ENCODE measurements at regions not wholly inside any gene's neighbourhood (a gene's known extent, or its start where the extent isn't known, plus 50 kb on each side); places are given as distances from the start of the nearest gene placed in this dataset.
A peak's percentile ranks its signal among the peaks of the same experiment; 100 is the strongest.

DNA sequence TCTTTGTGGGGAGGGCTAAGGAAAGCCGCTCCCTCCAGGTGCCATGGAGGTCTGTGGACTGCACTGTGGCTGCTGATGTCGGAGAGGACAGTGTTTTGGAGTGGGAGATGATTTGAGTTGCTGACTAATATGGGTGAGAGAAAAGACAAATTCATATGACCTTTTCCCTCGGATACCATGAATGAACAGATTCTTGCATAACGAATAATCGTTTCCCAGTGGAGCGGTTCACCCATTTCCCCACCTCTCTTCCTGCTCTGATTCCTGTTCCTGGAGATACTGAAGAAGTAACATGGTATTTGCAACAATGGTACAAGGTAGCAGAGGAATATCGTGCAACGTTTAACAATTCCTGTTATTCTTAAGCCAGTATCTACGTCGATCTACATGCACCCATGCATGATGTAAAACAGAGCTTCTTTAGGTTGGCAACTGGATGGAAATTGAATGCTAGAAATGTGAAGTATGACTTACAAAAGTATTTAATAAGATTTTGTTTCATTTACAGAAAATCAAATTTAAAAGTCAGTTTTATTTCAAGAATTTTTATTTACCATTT, 227.1 kb downstream of the TOMM20 start:
- CTCF ChIA-PET = no interaction called here

DNA sequence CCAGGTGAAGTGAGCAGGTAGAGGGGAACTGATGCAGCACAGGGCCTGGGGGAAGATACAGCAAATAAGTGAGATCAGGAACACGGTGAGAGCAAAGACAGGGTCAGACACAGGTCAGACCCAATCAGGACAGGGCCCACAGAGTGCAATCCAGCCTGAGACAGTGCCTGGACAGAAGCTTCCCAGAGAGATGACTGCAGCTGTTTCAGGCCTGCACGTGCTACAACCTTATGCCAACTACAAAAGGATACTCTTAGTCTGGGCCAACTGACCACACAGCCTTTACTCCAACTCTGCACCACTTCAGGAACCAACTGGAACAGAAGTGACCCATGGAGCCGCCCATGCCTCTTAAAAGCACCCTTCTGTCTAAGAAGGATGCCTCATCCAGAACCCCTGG, 228.0 kb downstream of the TOMM20 start:
- H4K20me1 ChIP-seq (ENCODE audit: insufficient read depth) = no peaks in the 10 kb centered on the region
- no peaks in the 10 kb centered on the region for H3K27me3 ChIP-seq (ENCODE audit: insufficient read depth)
- no peak overlapping the region for H3K4me3 ChIP-seq (ENCODE audit: low read depth in 2 of 2, low read length in 1 of 2)
- no peaks in the 10 kb centered on the region for H3K9me2 ChIP-seq
- POLR2A ChIA-PET = no interaction called here
- H3K4me1 ChIP-seq (ENCODE audit: control insufficient read depth in 1 of 2, insufficient read depth in 2 of 2, low read depth in 1 of 2, low read length in 1 of 2) = peaks cover 7 to 18% of the 10 kb centered on the region in 2 experiments; a peak in 2 of 4 replicates
- 100% methylated on average over 2 of the region's 3 CpGs for WGBS (ENCODE audit: low lambda C conversion rate)
- H3K4me2 ChIP-seq = no peak overlapping the region
- no peak overlapping the region for H3K9ac ChIP-seq
- no peaks in the 10 kb centered on the region for H3K36me3 ChIP-seq (replicated peaks in 1 of 2; ENCODE audit: control insufficient read depth in 1 of 2, insufficient read depth in 2 of 2, low read length in 1 of 2)
- no peaks in the 10 kb centered on the region for H3F3A ChIP-seq (replicated peaks; ENCODE audit: insufficient read depth)
- CTCF ChIA-PET = no interaction called here
- TF ChIP-seq EP300 (IDR thresholded peaks at IDR 0.05; ENCODE audit: borderline replicate concordance in 1 of 2, low read depth in 1 of 2, low read length in 1 of 2) (no peak), FOXM1 (IDR thresholded peaks at IDR 0.05; ENCODE audit: low read depth) (no peak), CHD2 (IDR thresholded peaks at IDR 0.05; ENCODE audit: low read length, partially characterized antibody) (no peak), NFIC (IDR thresholded peaks at IDR 0.05; ENCODE audit: borderline replicate concordance) (no peak), SIN3A (IDR thresholded peaks at IDR 0.05; ENCODE audit: borderline replicate concordance, low read depth, low read length) (no peak), TCF12 (IDR thresholded peaks at IDR 0.05) (no peak), RFX5 (IDR thresholded peaks at IDR 0.05; ENCODE audit: low read length) (no peak), NRF1 (IDR thresholded peaks at IDR 0.05; ENCODE audit: low read depth, low read length) (no peak), RCOR1 (IDR thresholded peaks at IDR 0.05; ENCODE audit: low read length) (no peak), SMC3 (IDR thresholded peaks at IDR 0.05; ENCODE audit: low read depth, low read length) (no peak), JUND (IDR thresholded peaks at IDR 0.05) (no peak), ELF1 (IDR thresholded peaks at IDR 0.05) (no peak), POLR2AphosphoS5 (IDR thresholded peaks at IDR 0.05; ENCODE audit: low read depth, low read length) (no peak), GABPA (IDR thresholded peaks at IDR 0.05; ENCODE audit: low read depth) (no peak)
- TF ChIP-seq, protein P1, sequence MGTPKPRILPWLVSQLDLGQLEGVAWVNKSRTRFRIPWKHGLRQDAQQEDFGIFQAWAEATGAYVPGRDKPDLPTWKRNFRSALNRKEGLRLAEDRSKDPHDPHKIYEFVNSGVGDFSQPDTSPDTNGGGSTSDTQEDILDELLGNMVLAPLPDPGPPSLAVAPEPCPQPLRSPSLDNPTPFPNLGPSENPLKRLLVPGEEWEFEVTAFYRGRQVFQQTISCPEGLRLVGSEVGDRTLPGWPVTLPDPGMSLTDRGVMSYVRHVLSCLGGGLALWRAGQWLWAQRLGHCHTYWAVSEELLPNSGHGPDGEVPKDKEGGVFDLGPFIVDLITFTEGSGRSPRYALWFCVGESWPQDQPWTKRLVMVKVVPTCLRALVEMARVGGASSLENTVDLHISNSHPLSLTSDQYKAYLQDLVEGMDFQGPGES (IDR thresholded peaks at IDR 0.05; ENCODE audit: low read depth, low read length) = no peak
- TF ChIP-seq, protein P2, sequence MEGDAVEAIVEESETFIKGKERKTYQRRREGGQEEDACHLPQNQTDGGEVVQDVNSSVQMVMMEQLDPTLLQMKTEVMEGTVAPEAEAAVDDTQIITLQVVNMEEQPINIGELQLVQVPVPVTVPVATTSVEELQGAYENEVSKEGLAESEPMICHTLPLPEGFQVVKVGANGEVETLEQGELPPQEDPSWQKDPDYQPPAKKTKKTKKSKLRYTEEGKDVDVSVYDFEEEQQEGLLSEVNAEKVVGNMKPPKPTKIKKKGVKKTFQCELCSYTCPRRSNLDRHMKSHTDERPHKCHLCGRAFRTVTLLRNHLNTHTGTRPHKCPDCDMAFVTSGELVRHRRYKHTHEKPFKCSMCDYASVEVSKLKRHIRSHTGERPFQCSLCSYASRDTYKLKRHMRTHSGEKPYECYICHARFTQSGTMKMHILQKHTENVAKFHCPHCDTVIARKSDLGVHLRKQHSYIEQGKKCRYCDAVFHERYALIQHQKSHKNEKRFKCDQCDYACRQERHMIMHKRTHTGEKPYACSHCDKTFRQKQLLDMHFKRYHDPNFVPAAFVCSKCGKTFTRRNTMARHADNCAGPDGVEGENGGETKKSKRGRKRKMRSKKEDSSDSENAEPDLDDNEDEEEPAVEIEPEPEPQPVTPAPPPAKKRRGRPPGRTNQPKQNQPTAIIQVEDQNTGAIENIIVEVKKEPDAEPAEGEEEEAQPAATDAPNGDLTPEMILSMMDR (IDR thresholded peaks at IDR 0.05) = no peak
- TF ChIP-seq, protein P3, sequence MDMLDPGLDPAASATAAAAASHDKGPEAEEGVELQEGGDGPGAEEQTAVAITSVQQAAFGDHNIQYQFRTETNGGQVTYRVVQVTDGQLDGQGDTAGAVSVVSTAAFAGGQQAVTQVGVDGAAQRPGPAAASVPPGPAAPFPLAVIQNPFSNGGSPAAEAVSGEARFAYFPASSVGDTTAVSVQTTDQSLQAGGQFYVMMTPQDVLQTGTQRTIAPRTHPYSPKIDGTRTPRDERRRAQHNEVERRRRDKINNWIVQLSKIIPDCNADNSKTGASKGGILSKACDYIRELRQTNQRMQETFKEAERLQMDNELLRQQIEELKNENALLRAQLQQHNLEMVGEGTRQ (IDR thresholded peaks at IDR 0.05; ENCODE audit: borderline replicate concordance, low read depth, low read length) = no peak
- TF ChIP-seq, protein P4, sequence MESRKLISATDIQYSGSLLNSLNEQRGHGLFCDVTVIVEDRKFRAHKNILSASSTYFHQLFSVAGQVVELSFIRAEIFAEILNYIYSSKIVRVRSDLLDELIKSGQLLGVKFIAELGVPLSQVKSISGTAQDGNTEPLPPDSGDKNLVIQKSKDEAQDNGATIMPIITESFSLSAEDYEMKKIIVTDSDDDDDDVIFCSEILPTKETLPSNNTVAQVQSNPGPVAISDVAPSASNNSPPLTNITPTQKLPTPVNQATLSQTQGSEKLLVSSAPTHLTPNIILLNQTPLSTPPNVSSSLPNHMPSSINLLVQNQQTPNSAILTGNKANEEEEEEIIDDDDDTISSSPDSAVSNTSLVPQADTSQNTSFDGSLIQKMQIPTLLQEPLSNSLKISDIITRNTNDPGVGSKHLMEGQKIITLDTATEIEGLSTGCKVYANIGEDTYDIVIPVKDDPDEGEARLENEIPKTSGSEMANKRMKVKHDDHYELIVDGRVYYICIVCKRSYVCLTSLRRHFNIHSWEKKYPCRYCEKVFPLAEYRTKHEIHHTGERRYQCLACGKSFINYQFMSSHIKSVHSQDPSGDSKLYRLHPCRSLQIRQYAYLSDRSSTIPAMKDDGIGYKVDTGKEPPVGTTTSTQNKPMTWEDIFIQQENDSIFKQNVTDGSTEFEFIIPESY (IDR thresholded peaks at IDR 0.05; ENCODE audit: borderline replicate concordance, low read depth) = no peak
- DNase-seq = no peak
- no peak overlapping the region for H2AFZ ChIP-seq (ENCODE audit: low read depth)
- H3K9me3 ChIP-seq = no peaks in the 10 kb centered on the region
- H3K79me2 ChIP-seq (ENCODE audit: insufficient read depth) = no peaks in the 10 kb centered on the region
- no peak overlapping the region for H3K27ac ChIP-seq (ENCODE audit: low read depth in 2 of 2, low read length in 1 of 2)

More for the DNA sequence above, 227.1 kb downstream of the TOMM20 start:
- Histone ChIP-seq H3K9ac (no peak overlapping the region), H3K9me3 (no peaks in the 10 kb centered on the region), H4K20me1 (ENCODE audit: insufficient read depth) (no peaks in the 10 kb centered on the region), H2AFZ (ENCODE audit: low read depth) (0 out of 2 replicates have a peak overlapping the region, but pooled peaks have one; percentile 33), H3K4me1 (ENCODE audit: control insufficient read depth in 1 of 2, insufficient read depth in 2 of 2, low read depth in 1 of 2, low read length in 1 of 2) (peaks cover 7 to 18% of the 10 kb centered on the region in 2 experiments; a peak in 2 of 4 replicates), H3K9me2 (no peaks in the 10 kb centered on the region), H3F3A (replicated peaks; ENCODE audit: insufficient read depth) (no peaks in the 10 kb centered on the region), H3K27me3 (ENCODE audit: insufficient read depth) (no peaks in the 10 kb centered on the region), H3K4me2 (no peak overlapping the region), H3K79me2 (ENCODE audit: insufficient read depth) (no peaks in the 10 kb centered on the region), H3K4me3 (ENCODE audit: low read depth in 2 of 2, low read length in 1 of 2) (no peak overlapping the region), H3K36me3 (replicated peaks in 1 of 2; ENCODE audit: control insufficient read depth in 1 of 2, insufficient read depth in 2 of 2, low read length in 1 of 2) (no peaks in the 10 kb centered on the region), H3K27ac (ENCODE audit: low read depth in 2 of 2, low read length in 1 of 2) (no peak overlapping the region)
- WGBS (ENCODE audit: low lambda C conversion rate) = 67% methylated on average over 10 of the region's 10 CpGs
- POLR2A ChIA-PET = no interaction called here
- TF ChIP-seq GATA2 (CRISPR knock-in tag; IDR thresholded peaks at IDR 0.05) = peak; percentile 78
- TF ChIP-seq, protein P2 (IDR thresholded peaks at IDR 0.05) = no peak
- no peak for DNase-seq

All from SK-N-SH (cell line).